ENCODE measurements at regions not wholly inside any gene's neighbourhood (a gene's known extent, or its start where the extent isn't known, plus 50 kb on each side); places are given as distances from the start of the nearest gene placed in this dataset.

DNA sequence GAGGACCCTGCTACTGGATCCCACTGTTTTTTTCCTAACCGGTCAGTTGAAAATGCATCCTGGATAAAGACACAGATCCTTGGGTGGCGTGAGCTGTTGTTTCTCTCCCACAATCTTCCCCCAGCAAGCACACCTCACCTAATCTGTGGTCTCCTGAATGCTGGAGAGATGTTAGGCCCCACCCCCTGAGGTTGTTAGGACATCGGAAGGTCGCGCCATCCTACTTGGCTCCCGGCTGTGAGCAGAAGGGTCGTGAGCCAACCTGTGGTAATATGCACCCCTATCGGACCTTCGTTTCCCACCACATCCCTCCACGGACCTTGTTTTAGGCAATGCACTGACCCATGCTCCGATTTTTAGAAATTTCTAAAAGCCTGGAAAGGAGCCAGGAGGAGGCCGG is 89.9 kb upstream of the IPO9 start:
- 18% methylated on average over 12 of the region's 12 CpGs; no CpG with 5 or more reads in 1 of the 2 experiments for WGBS, 2 experiments (ENCODE audit: extremely low coverage in 1 of 2, insufficient coverage in 1 of 2, insufficient read length in 1 of 2, insufficient replicate concordance in 2 of 2, low coverage in 1 of 2, low lambda C conversion rate in 2 of 2, missing lambda C conversion rate in 1 of 2)
- CTCF ChIA-PET (ENCODE audit: partially characterized antibody) = interaction anchor here (0.6 to 14.5 kb wide), 14 partner anchors 9 to 226 kb away, joined by 3 to 146 read pairs (median 4); no protein-coding TSS in a partner anchor

More for the DNA sequence above, 89.9 kb upstream of the IPO9 start:
- Histone ChIP-seq H2BK20ac (ENCODE audit: low read length) (no peak overlapping the region), H3K18ac (ENCODE audit: extremely low read depth, low read length) (peak overlapping the region; percentile 95), H3K9ac (replicated peaks in 1 of 4; ENCODE audit: extremely low read depth in 1 of 4, low read depth in 3 of 4, low read length in 3 of 4) (peak overlapping the region in 3 of 4 experiments; percentile 52 to 67 (median 65); a peak in 3 of 7 replicates), H3K79me1 (ENCODE audit: low read depth, low read length) (peaks cover 6% of the 10 kb centered on the region), H3K56ac (replicated peaks; ENCODE audit: insufficient read length, low read depth, low read length) (no peak overlapping the region), H3K4ac (replicated peaks; ENCODE audit: insufficient read length, low read depth, low read length) (no peak overlapping the region), H2AFZ (ENCODE audit: low read length) (peak overlapping the region; percentile 7; the same call in 1 of the 2 replicates), H2BK5ac (ENCODE audit: low read depth, low read length) (no peak overlapping the region; the same call in 1 of the 2 replicates), H4K8ac (ENCODE audit: extremely low read depth, insufficient read depth, low read length) (no peak overlapping the region), H3K9me3 (ENCODE audit: insufficient read depth in 2 of 2, low read depth in 1 of 2, low read length in 1 of 2) (no peaks in the 10 kb centered on the region), H3K4me1 (replicated peaks in 1 of 4; ENCODE audit: control insufficient read depth in 3 of 4, insufficient read depth in 4 of 4, low read length in 3 of 4) (peaks cover 37 to 49% (median 44%) of the 10 kb centered on the region in 4 experiments), H2BK15ac (ENCODE audit: low read length) (0 out of 2 replicates have a peak overlapping the region, but pooled peaks have one; percentile 2), H3K14ac (ENCODE audit: insufficient read length) (no peak overlapping the region), H2AK5ac (ENCODE audit: low read depth, low read length) (0 out of 2 replicates have a peak overlapping the region, but pooled peaks have one; percentile 10), H4K20me1 (replicated peaks in 1 of 2; ENCODE audit: control insufficient read depth in 1 of 2, insufficient read depth in 2 of 2, low read length in 2 of 2) (peaks cover 0 to 7% of the 10 kb centered on the region in 2 experiments), H3K27me3 (replicated peaks in 1 of 4; ENCODE audit: control insufficient read depth in 3 of 4, extremely low read depth in 1 of 4, insufficient read depth in 3 of 4, low read length in 3 of 4) (no peaks in the 10 kb centered on the region), H4K5ac (ENCODE audit: insufficient read length, low read depth, low read length) (no peak overlapping the region), H3K79me2 (ENCODE audit: control insufficient read depth in 1 of 2, insufficient read depth in 2 of 2, low read length in 2 of 2) (peaks cover 0 to 37% of the 10 kb centered on the region in 2 experiments; a peak in 3 of 4 replicates), H3K36me3 (ENCODE audit: control insufficient read depth in 2 of 4, insufficient read depth in 4 of 4, low read length in 3 of 4) (peaks cover 0 to under 1% (median 0%) of the 10 kb centered on the region in 4 experiments; a peak in 3 of 8 replicates), H4K91ac (replicated peaks; ENCODE audit: insufficient read length, low read length) (peak overlapping the region; percentile 64), H2BK120ac (replicated peaks; ENCODE audit: low read depth, low read length) (no peak overlapping the region), H3K23ac (ENCODE audit: insufficient read length) (no peak overlapping the region), H3K4me2 (ENCODE audit: insufficient read depth in 1 of 2, low read depth in 2 of 2, low read length in 2 of 2) (peak overlapping the region; percentile 77 to 90), H2BK12ac (ENCODE audit: low read depth, low read length) (peak overlapping the region; percentile 70; the same call in 1 of the 2 replicates), H3K23me2 (ENCODE audit: low read depth, low read length) (peaks cover 11% of the 10 kb centered on the region; the same call in 1 of the 2 replicates), H3K4me3 (ENCODE audit: extremely low read depth in 1 of 4, insufficient read depth in 2 of 4, low read depth in 3 of 4, low read length in 4 of 4) (peak overlapping the region; percentile 70 to 86 (median 84)), H3K27ac (ENCODE audit: low read depth, low read length) (no peak overlapping the region)
- TF ChIP-seq CTBP2 (IDR thresholded peaks at IDR 0.05; ENCODE audit: borderline replicate concordance, insufficient read depth, insufficient read length, low read length) (no peak), RXRA (IDR thresholded peaks at IDR 0.05; ENCODE audit: insufficient read depth, low read depth, low read length) (no peak), JUND (IDR thresholded peaks at IDR 0.05; ENCODE audit: low read length) (no peak), KDM1A (IDR thresholded peaks at IDR 0.05; ENCODE audit: borderline replicate concordance, low read length) (no peak), NANOG (IDR thresholded peaks at IDR 0.05; ENCODE audit: insufficient read depth, low read depth, low read length, poor library complexity, severe bottlenecking) (no peak), CHD1 (IDR thresholded peaks at IDR 0.05; ENCODE audit: low read depth, low read length) (no peak), KDM4A (IDR thresholded peaks at IDR 0.05; ENCODE audit: low read depth, low read length, severe bottlenecking) (no peak), SP1 (IDR thresholded peaks at IDR 0.05; ENCODE audit: low read depth, low read length) (no peak), PHF8 (conservative IDR thresholded peaks at IDR 0.05; ENCODE audit: low read depth, low read length) (no peak), CBX8 (IDR thresholded peaks at IDR 0.05; ENCODE audit: borderline replicate concordance, low read depth, low read length) (no peak)
- FAIRE-seq (no peak), DNase-seq (ENCODE audit: low read depth in 1 of 2, low spot score in 2 of 2) (no peak)
- POLR2A ChIA-PET (ENCODE audit: partially characterized antibody) = interaction anchor here (0.8 to 2.3 kb wide), 10 partner anchors 9 to 91 kb away, joined by 3 to 10 read pairs (median 6); no protein-coding TSS in a partner anchor

Data from H1 (cell line).